HG02981 (cell line): ENCODE measurements at regions not wholly inside any gene's neighbourhood (a gene's known extent, or its start where the extent isn't known, plus 50 kb on each side); places are given as distances from the start of the nearest gene placed in this dataset.
A peak's percentile ranks its signal among the peaks of the same experiment; 100 is the strongest.

Source experiments
- ATAC-seq: cut with Tn5 transposase; IDR thresholded peaks from one replicate; pipeline ENCODE4 v1.9.1; 2021; ENCODE audit warnings: mild to moderate bottlenecking, moderate library complexity; ENCODE audit not compliant: unreplicated experiment

DNA sequence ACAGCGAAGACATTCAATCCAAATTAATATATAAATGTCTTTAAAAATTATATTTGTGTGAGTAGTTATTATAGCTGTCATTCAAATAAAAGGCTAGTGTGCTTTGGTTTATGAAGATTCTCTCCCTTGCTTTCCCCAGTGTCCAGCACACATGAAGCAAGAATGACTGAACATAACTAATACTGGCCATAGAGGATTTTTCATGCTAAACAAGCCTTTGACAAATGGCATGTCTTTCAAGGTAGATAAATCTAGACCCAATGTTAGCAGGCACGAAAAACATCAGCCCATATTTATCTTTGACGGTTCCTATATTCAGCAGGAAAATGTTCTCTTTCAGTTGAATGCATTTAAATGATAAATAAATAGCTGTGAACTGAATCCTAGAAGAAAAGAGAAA, 1234.4 kb downstream of the EPHA7 start:
- no peak for ATAC-seq

- no peak for ATAC-seq
Observed at GRCh38 chr6:92181347-92181746, 1238.0 kb downstream of the EPHA7 start.

DNA sequence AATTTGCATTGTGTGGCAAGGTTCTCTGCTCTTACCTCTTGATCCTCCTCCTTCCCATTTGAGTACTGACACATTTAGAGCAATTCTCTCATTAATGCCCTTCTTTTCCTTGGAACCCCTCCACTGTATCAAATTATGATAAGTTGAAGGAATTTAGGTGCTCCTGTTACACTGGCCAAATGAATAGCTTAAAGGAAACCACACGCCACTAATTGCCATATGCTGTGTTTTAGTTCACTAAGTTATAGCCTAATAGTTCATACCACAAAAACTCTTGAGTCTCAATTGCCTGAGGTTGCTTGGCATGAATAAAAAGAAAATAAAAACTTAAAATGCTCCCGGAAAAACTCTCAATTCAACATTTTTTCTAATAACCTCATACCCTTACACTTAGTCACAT, 1239.3 kb downstream of the EPHA7 start:
- ATAC-seq: no peak

DNA sequence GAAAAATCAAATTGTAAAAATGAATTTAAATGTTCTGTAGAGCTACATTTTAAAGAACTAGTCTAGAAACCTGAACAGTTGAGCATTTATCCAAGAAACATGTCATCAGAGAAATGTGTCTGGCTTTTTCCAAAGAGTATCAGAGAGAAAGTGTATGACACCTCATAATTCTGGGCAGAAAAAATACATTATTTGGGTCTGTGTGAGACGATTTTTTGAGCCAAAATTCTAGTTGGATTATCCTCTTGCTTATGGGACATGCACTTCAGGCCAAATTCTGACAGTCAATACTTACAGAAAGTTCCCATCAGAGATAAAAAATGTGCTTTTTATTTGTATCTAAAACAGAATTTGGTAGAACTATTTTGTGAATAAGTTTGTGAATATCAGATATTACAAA, 1242.7 kb downstream of the EPHA7 start:
- ATAC-seq: no peak

GRCh38 chr6:92174398-92175073, 1244.8 kb downstream of the EPHA7 start:
- no peak for ATAC-seq

DNA sequence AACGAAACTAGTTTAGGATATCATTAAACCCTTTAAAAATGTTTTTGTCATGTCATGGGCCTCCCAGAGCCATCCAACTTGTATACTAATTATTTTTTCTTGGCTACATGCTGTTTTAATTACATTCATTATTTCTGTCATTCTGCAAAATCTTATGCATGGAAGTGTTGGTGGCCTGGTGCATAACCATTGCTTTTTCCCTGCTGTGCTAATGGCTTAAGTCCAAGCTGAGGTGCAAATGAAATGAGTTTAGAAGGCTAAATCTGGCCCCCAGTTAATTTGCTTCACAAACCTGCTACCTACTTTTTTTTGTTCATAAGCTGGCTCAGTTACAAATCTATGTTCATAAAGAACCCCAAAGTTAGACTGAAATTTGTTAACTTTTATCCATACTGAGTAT, 1249.9 kb downstream of the EPHA7 start:
- ATAC-seq: no peak

DNA sequence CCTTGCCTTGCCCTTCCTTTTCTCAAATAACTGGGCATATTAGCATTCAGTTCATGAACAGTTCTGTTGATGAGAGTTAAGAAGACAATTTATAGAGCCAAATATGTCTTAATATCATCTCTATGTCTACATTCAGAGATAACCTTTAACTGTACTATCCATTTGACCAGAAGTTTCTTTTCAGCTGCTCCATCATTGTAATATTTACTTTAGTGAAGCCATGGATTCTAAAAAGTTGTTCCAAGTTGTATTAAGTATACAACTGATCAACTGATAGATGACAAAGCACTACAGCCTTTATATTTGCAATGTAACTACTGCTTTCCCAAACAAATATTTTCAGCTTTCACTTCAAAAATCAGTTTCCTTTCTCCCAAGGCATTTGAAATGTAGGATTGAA, 1252.7 kb downstream of the EPHA7 start:
- ATAC-seq: no peak

- no peak for ATAC-seq
Observed at GRCh38 chr6:92161953-92162352, 1257.4 kb downstream of the EPHA7 start.

GRCh38 chr6:92160226-92160625, 1259.1 kb downstream of the EPHA7 start:
- no peak for ATAC-seq

DNA sequence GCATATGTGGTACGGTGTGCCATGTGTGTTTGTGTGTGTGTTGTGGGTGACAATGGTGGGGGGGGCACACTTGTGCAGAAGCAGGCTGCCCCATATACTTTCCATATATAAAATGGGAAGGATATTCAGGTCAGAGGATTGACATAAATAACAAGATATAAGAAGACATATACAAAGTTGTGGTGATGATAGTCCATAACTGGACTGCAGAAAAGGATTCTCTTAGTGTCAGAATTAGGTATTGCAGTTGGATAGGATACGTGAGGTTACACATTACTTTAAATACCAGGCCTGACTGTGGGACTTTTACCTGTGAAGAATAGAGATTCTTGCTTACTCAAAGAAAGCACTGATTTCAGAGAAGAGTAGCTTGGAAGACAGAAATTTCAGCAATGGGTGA, 1260.3 kb downstream of the EPHA7 start:
- ATAC-seq: peak; percentile 51

GRCh38 chr6:92150553-92150952, 1268.8 kb downstream of the EPHA7 start:
- no peak for ATAC-seq

DNA sequence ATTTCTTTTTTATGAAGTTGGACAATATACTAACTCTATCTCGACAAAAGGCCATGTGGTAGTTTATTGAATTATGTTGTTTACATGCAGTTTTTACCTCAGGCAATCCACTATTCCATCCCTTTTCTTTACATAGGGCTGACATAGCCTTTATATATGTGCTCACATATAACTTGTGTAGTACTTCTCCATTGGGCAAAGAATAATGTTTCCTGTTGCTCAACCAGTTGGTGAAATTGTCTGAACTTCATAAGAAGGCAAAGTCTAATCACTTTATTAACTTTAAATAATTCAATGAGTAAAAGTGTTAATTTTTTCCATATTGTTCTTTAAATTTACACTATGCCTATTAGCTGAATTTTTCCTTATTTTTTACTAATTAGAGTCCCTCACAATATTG, 1272.1 kb downstream of the EPHA7 start:
- no peak for ATAC-seq

DNA sequence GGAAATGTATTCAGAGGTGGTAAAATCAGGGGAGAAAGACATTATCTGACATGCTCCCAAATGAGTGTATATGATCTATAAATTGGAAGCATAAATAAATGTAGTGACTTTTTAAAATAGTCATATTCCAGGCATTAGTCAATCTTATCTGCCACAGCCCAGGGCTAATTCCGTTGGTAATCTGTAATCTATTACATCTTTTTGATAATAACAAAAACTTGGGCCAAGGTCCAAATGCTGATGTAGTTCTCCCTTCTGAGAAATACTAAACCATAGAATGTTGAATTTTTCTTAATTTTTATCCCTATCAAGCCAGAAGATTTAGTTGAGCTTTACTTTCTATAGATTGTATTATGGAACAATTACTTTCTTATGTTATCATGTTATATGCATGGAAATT, 1279.8 kb downstream of the EPHA7 start:
- ATAC-seq: no peak

- ATAC-seq: no peak
Observed at GRCh38 chr6:92132957-92133356, 1286.4 kb downstream of the EPHA7 start.

GRCh38 chr6:92132457-92132856, 1286.9 kb downstream of the EPHA7 start:
- ATAC-seq: no peak

- ATAC-seq: no peak
Observed at GRCh38 chr6:92130944-92131343, 1288.4 kb downstream of the EPHA7 start.

GRCh38 chr6:92126983-92127382, 1292.4 kb downstream of the EPHA7 start:
- no peak for ATAC-seq

DNA sequence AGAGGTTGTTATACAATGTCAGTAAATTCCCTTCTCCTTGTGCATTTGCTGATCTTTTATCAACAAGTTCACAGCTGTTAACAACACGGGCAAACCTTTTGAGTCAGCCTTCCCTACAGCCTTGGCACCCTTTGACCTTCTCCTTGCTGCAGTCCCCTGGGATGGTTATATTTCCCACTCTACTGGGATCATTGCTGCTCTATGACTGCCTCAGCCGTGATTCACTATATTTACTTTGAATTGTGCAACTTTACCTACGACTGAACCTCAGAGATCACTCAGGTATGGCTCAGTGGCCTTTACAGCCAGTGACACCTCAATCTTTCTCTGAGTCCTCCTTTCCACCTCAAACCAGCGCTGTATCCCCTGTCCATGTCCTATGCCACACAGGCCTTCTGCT, 1293.3 kb downstream of the EPHA7 start:
- no peak for ATAC-seq

GRCh38 chr6:92125681-92126080, 1293.7 kb downstream of the EPHA7 start:
- no peak for ATAC-seq

- no peak for ATAC-seq
Observed at GRCh38 chr6:92124200-92124651, 1295.1 kb downstream of the EPHA7 start.

- ATAC-seq: no peak
Observed at GRCh38 chr6:92122746-92123145, 1296.6 kb downstream of the EPHA7 start.

DNA sequence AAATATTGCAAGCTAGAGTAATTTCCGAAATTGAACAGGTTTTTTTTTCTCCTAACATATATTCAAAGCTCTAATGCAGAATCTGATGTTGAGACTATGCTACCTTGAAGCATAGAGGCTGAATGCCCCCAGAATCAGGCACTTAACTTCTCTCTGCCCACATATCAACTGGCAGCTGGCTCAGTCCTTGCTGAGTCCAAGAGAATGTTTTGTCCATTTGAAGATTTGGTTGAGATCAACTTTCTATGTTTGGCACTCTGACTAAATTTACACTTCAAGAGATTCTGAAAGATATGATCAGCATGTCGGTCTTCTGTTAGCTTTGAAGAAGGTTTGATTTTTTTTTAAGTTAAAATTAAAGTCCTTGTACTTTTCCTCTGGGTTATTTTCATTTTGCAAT, 1298.1 kb downstream of the EPHA7 start:
- ATAC-seq: no peak

GRCh38 chr6:92117800-92118199, 1301.6 kb downstream of the EPHA7 start:
- no peak for ATAC-seq
